H7 (cell line): ENCODE measurements at regions not wholly inside any gene's neighbourhood (a gene's known extent, or its start where the extent isn't known, plus 50 kb on each side); places are given as distances from the start of the nearest gene placed in this dataset.
"Not testable (repeated sequence)": the region's sequence is repeated elsewhere in the genome, so short reads cannot be mapped to it uniquely, and the experiment has no call there.

Experiments used
- DNase-seq: peaks from one replicate; pipeline ENCODE4 v3.0.0; 2012
- H3K27me3 ChIP-seq: 2 replicates; pipeline ENCODE4 v1.6.0; 2011; ENCODE audit warnings: mild to moderate bottlenecking, low read length; ENCODE audit not compliant: control insufficient read depth, insufficient read depth
- H3K36me3 ChIP-seq: replicated peaks from 2 replicates; pipeline ENCODE4 v1.5.1; 2011; ENCODE audit warnings: low read length; ENCODE audit not compliant: control insufficient read depth, insufficient read depth
- H3K4me3 ChIP-seq: 2 replicates; pipeline ENCODE4 v1.5.1; 2011; ENCODE audit warnings: low read depth, mild to moderate bottlenecking, control low read depth, low read length, moderate library complexity; ENCODE audit not compliant: insufficient read depth

DNA sequence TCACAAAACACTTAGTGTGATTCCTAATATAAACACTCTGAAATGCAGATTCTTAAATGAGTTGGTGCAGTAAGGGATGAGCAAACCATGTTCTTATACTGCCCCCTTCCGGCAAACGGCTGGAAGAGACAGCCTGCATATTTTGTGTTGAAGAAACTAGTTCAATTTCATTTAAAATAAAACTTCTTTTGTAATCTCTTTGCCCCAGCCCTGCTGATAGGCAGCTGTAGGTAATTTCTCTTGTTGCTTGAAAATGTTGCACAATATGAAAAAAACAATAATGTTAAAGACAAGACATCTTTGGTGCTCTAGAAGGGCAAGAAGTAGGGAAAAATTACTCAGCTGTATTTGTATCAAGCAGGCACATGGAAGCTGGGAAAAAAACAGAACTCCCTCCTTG is 89.7 kb upstream of the CCNG1 start:
- Histone ChIP-seq H3K27me3 (no peaks in the 10 kb centered on the region), H3K4me3 (no peak overlapping the region), H3K36me3 (no peaks in the 10 kb centered on the region)
- peak; percentile 72 for DNase-seq

DNA sequence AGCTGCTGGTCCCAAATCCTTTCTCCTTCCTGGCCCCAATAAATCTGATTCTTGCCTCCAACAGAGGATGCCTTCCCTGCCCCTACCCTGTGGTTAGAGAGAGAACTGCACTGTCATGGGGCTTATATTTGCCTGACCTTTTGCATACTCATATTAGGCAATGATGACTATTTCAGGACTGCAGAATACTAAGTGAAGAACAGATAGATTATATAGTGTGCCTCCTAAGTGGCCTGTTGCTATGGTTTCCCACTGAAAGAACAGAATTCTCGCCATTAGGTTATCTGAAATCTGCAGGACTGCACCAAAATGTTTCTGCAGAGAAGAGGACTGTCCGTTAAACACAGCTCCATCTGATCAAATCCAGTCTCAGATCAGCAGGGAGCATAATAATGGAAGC is 87.3 kb upstream of the CCNG1 start:
- no peaks in the 10 kb centered on the region for H3K36me3 ChIP-seq
- no peak overlapping the region for H3K4me3 ChIP-seq
- peak; percentile 23 for DNase-seq
- no peaks in the 10 kb centered on the region for H3K27me3 ChIP-seq

DNA sequence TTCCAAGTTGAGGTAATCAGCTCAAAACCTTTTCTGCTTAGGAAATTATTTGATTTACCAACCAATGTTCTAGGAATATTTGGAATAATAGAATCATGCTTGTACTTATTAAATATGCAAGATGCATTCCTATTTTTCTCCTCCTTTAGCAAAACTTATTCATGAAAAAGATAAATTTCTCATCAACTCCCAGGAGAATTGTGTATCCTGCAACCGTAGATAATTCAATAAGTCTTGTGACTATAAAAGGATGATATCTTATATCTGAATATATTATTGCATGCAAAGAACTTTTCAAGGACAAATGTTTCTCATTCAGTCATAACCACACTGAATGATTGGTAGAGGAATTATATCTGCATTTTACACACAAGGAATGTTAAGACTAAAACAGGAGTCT is 84.9 kb upstream of the CCNG1 start:
- Histone ChIP-seq H3K36me3 (no peaks in the 10 kb centered on the region), H3K4me3 (no peak overlapping the region), H3K27me3 (no peaks in the 10 kb centered on the region)
- DNase-seq: no peak

DNA sequence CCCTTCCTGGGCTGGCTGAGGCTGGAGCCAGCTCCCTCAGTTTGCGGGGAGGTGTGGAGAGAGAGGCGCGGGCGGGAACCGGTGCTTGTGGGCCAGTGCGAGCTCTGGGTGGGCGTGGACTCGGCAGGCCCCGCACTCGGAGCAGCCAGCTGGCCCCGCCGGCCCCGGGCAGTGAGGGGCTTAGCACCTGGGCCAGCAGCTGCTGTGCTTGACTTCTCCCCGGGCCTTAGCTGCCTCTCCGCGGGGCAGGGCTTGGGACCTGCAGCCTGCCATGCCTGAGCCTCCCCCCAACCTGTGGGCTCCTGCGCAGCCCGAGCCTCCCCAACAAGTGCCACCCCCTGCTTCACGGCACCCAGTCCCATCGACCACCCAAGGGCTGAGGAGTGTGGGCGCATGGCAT is 81.6 kb upstream of the CCNG1 start:
- H3K4me3 ChIP-seq, DNase-seq, H3K36me3 ChIP-seq, H3K27me3 ChIP-seq: not testable (repeated sequence)

DNA sequence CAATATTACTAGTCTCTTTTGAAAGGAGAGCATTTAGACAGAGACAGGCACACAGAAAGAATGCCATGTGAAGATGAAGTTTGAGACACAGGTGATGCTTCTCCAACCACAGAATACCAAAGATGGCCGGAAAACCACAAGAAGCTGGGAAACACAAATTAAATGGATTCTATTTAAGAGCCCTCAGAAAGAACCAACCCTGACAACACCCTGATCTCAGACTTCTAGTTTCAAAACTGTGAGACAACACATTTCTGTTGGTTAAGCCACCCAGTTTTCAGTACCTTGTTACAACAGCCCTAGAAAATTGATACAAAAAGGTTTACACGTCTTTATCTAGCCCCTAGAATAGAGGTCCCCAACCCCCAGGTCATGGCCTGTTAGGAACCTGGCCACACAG is 79.8 kb upstream of the CCNG1 start:
- no peaks in the 10 kb centered on the region for H3K27me3 ChIP-seq
- H3K36me3 ChIP-seq: no peaks in the 10 kb centered on the region
- DNase-seq: no peak
- H3K4me3 ChIP-seq: no peak overlapping the region

DNA sequence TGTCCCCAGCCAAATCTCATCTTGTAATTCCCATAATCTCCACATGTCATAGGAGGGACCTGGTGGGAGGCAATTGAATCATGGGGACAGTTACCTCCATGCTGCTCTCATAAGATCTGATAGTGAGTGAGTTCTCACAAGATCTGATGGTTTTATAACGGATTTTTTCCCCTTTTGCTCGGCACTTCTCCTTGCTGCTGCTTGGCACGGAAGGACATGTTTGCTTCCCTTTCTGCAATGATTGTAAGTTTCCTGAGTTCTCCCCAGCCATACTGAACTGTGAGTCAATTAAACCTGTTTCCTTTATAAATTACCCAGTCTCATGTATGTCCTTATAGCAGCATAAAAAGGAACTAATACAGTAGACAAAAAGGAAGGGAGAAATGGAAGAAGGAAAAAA is 76.7 kb upstream of the CCNG1 start:
- no peak overlapping the region for H3K4me3 ChIP-seq
- H3K27me3 ChIP-seq: no peaks in the 10 kb centered on the region
- DNase-seq: no peak

DNA sequence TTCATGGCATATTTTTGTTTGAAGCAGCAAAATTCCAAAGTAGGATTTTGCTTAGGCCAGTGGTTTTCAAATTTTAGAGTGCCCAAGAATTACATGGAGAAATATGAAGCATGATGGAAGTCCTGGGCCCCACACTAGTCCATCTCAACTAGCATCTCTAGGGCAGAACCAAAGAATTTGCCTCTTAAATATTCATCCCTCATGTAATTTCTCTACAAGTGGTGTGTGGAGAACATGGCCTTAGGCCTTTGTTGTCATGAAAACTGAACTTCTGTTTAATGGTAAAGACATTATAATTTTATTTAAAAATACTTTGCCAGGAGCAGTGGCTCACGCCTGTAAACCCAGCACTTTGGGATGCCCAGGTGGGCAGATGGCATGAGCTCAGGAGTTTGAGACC is 75.9 kb upstream of the CCNG1 start:
- no peak for DNase-seq
- Histone ChIP-seq H3K4me3 (no peak overlapping the region), H3K36me3 (no peaks in the 10 kb centered on the region), H3K27me3 (no peaks in the 10 kb centered on the region)

More for the DNA sequence above, 76.7 kb upstream of the CCNG1 start:
- no peaks in the 10 kb centered on the region for H3K36me3 ChIP-seq

DNA sequence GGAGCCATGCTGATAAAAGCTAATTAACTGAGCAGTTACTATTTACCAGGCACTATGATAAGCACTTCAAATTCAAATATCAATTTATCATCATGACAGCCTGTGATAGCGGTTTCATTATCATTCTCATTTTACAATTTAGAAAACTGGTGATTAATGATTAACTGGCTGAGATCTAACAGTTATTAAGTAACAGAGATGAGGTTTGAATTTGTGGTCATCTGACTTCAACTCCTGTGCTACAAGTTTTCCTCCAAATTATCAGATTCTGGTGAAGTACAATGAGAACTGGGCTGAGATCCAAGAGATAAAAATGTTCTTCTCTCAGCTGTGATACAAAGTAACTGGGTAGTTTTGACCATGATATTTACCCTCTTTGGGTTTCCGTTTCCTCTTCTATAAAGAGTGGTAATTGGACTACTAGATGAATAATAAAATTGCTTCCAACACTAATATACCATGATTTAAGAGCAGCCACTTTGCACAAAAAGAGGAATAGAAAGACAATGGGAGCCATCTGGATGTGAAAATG is 74.5 kb upstream of the CCNG1 start:
- Histone ChIP-seq H3K4me3 (no peak overlapping the region), H3K27me3 (no peaks in the 10 kb centered on the region), H3K36me3 (no peaks in the 10 kb centered on the region)
- no peak for DNase-seq

DNA sequence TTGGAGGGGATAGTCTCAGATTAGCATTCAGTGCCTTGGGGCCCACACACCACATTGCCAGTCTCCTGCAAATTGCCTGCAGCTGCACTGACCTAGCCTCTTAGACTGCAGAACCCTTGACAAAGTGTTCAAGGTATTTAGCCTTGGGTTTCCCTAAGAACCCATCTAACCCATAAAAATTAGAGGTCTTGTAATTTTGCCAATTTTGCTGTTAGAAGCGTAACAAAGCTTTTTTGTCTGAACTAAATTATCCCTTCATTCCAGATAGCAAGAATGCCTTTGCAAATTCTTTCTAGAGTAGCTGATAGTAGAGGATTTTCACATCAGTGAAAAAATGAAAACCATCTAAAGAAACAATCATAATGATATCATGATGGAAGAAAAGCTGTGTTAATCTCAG is 74.0 kb upstream of the CCNG1 start:
- DNase-seq: no peak
- Histone ChIP-seq H3K27me3 (no peaks in the 10 kb centered on the region), H3K36me3 (no peaks in the 10 kb centered on the region), H3K4me3 (no peak overlapping the region)

DNA sequence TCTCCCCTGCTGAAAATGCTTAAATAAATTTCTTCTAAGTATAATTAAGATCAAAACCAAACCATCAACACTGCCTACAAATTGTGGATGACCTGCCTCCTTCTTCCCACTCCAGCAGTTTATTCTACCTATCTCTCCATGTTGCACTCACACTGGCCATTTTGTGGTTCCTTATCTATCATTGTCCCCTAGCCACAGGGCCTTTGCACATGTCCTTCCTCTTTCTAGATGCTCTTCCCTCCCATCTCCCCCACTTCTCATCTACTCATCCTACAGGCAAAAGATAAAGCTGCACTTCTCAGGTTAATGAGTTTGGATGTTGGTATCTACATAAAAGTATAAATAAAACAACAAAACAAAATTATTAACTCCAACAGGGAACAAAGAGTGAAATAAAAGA is 70.6 kb upstream of the CCNG1 start:
- Histone ChIP-seq H3K4me3 (no peak overlapping the region), H3K36me3 (no peaks in the 10 kb centered on the region), H3K27me3 (no peaks in the 10 kb centered on the region)
- no peak for DNase-seq

DNA sequence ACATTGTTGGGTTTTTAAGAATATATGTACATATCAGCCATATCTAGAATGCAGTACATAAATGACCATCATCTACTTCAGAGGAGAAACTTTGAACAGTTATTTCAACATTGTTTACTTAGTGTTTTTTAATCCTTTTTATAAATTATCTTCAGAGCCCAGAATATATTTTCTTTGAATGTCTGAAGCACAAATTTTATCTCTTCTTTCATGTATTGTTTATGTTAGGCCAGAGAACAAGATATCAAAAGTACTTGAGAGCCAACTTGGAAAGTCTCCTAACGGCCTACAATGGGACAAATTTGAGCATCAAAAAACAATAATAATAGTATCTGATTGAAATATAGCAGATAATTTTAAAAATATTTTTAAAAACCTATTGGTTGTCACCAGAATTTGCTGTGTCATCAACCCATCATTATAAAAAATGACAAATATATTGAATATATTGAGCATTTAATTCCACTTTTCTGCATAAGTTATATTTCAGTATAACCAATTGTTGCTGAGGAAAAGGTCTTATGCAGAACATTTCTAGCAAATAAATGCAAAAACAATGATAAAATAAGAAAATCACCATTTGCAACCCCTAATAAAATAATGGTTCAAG is 67.5 kb upstream of the CCNG1 start:
- DNase-seq: no peak
- H3K36me3 ChIP-seq: no peaks in the 10 kb centered on the region
- no peaks in the 10 kb centered on the region for H3K27me3 ChIP-seq
- no peak overlapping the region for H3K4me3 ChIP-seq

DNA sequence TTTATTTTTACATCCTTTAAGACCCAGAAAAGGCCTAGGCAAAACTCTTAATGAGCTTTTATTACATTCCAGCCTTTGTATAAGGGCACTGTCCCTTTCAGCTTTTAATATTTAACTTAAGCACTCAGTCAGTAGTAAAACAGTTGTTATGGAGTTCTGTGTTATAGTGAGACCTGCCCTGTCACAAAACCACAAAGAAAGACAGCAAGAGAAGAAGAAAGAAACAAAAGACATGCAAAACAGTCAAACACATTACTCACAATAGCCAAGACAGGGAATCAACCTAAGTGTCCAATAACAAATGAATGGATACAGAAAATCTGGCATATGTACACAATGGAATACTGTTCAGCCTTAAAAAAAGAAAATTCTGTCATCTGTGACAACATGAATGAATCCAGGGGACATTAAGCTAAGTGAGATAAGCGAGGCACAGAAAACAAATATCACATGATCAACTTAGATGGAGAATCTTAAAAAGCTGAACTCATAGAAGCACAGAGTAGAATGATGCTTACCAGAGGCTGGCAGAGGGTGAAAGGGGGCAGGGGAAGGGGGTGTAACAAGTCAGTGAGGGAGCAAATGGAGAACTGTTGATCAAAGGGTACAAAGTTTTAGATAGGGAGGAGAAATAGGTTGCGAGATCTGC is 63.8 kb upstream of the CCNG1 start:
- no peak for DNase-seq
- no peaks in the 10 kb centered on the region for H3K36me3 ChIP-seq
- no peaks in the 10 kb centered on the region for H3K27me3 ChIP-seq
- no peak overlapping the region for H3K4me3 ChIP-seq

DNA sequence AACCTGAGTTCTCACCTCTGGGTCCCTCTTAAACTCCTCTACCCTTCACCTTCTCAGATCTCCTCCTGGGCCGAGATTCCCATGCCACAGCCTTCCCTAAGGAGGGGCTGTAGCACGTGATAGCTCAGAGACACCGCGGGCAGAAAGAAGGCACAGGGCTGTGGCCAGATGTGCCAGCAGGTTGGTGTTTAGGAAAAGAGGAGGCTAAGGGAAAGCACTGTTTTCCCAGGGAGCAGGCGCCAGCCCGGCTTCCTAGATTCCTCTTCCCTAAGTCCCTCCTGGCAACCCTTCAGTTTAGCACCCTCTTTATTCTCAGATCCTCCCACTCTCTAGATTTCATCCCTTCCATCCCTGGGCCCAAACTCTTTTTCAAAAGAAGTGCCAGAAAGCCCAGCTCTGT is 59.4 kb upstream of the CCNG1 start:
- Histone ChIP-seq H3K36me3 (no peaks in the 10 kb centered on the region), H3K27me3 (no peaks in the 10 kb centered on the region), H3K4me3 (no peak overlapping the region)
- no peak for DNase-seq

DNA sequence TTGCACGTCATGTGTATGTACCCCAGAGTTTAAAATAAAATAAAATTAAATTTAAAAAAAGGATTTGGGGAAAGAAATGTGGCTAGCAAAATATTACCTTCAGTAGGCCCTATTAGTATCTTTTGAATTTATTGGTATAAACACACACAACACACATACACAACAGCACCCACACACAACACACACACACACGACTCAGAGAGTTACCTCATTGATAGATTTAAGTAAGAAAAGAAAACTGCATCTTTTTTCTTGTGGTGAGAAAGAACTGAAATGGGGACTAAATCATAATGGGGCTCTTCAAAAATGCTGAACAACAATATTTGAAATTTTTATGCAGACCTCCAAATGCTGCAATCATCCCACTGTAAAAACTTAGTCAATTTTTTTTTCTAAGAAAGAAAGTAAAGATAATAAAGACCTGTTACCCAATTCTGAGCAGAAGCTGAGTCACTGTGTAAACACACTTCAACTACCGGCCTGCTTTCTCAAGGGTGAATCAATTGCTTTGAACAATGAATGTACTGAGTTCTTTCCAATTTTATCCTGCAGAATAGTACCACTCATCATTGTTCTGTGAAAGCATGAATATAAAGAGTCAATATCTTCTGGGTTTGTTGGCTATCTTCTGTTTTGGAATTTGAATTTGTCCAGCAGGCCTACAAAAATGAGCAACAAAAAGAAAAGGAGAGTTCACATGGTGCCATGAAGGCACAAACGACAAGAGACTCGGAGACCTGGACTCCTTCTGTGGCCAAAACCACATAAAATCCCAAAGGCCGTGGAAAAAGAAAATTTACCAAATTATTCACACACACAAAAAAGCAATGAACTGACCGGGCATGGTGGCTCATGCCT is 57.9 kb upstream of the CCNG1 start:
- H3K27me3 ChIP-seq: no peaks in the 10 kb centered on the region
- no peak overlapping the region for H3K4me3 ChIP-seq
- no peaks in the 10 kb centered on the region for H3K36me3 ChIP-seq
- no peak for DNase-seq

DNA sequence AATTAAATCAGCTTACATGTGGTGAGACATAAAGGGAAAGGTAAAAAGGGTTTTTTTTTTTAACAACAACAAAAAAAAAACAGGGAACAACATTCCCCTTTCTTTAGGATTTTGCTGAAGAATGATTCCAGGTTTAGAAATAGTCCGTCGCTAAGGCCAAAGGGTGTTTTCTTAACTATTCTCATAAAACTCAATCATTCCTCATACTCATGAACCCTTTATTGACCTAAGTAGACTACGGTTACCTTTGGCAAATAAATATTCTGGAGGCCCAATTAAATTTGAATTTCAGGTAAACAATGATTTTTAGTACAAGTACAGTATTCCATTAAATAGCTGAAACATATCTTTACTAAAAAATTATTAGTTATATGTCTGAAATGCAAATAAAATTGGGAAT is 55.6 kb upstream of the CCNG1 start:
- Histone ChIP-seq H3K27me3 (no peaks in the 10 kb centered on the region), H3K36me3 (no peaks in the 10 kb centered on the region), H3K4me3 (no peak overlapping the region)
- DNase-seq: no peak
